ENCODE measurements at regions not wholly inside any gene's neighbourhood (a gene's known extent, or its start where the extent isn't known, plus 50 kb on each side); places are given as distances from the start of the nearest gene placed in this dataset.
"Not testable (repeated sequence)": the region's sequence is repeated elsewhere in the genome, so short reads cannot be mapped to it uniquely, and the experiment has no call there.

DNA sequence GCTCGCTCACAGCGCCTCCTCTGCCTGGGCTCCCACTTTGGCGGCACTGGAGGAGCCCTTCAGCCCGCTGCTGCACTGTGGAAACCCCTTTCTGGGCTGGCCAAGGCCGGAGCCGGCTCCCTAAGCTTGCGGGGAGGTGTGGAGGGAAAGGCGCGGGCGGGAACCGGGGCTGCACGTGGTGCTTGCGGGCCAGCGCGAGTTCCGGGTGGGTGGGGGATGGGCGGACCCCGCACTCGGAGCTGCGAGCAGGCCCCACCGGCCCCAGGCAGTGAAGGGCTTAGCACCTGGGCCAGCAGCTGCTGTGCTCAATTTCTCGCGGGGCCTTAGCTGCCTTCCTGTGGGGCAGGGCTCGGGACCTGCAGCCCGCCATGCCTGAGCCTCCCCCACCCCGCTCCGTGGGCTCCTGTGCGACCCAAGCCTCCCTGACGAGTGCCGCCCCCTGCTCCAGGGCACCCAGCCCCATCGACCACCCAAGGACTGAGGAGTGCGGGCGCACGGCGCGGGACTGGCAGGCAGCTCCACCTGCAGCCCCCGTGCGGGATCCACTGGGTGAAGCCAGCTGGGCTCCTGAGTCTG is 721.0 kb upstream of the NRP1 start:
- TF ChIP-seq, protein P1, sequence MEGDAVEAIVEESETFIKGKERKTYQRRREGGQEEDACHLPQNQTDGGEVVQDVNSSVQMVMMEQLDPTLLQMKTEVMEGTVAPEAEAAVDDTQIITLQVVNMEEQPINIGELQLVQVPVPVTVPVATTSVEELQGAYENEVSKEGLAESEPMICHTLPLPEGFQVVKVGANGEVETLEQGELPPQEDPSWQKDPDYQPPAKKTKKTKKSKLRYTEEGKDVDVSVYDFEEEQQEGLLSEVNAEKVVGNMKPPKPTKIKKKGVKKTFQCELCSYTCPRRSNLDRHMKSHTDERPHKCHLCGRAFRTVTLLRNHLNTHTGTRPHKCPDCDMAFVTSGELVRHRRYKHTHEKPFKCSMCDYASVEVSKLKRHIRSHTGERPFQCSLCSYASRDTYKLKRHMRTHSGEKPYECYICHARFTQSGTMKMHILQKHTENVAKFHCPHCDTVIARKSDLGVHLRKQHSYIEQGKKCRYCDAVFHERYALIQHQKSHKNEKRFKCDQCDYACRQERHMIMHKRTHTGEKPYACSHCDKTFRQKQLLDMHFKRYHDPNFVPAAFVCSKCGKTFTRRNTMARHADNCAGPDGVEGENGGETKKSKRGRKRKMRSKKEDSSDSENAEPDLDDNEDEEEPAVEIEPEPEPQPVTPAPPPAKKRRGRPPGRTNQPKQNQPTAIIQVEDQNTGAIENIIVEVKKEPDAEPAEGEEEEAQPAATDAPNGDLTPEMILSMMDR (IDR thresholded peaks at IDR 0.05): not testable (repeated sequence)
- TF ChIP-seq POLR2A (IDR thresholded peaks at IDR 0.05): not testable (repeated sequence)
